ENCODE measurements at regions not wholly inside any gene's neighbourhood (a gene's known extent, or its start where the extent isn't known, plus 50 kb on each side); places are given as distances from the start of the nearest gene placed in this dataset.
"Not testable (repeated sequence)": the region's sequence is repeated elsewhere in the genome, so short reads cannot be mapped to it uniquely, and the experiment has no call there.

DNA sequence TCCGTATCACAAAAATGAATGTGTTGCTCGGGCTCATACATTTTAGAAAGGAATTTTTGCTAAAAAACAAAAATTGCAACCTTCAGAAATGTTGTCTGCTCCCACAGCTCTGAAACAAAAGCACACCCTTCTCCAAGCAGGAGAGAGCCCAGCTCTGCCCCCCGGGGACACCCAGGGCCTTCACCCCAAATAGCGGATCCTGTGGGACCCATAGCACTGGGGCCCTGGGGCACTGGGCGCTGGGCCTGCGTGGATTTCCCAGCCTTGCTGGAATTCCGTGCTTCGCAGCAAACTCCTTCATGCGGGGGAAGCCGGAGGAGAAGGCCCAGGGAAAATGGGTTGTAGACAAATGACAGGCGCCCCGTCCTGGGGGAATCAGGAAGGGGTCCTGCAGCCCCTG is 50.5 kb upstream of the SFSWAP start:
- TF ChIP-seq, protein P1, sequence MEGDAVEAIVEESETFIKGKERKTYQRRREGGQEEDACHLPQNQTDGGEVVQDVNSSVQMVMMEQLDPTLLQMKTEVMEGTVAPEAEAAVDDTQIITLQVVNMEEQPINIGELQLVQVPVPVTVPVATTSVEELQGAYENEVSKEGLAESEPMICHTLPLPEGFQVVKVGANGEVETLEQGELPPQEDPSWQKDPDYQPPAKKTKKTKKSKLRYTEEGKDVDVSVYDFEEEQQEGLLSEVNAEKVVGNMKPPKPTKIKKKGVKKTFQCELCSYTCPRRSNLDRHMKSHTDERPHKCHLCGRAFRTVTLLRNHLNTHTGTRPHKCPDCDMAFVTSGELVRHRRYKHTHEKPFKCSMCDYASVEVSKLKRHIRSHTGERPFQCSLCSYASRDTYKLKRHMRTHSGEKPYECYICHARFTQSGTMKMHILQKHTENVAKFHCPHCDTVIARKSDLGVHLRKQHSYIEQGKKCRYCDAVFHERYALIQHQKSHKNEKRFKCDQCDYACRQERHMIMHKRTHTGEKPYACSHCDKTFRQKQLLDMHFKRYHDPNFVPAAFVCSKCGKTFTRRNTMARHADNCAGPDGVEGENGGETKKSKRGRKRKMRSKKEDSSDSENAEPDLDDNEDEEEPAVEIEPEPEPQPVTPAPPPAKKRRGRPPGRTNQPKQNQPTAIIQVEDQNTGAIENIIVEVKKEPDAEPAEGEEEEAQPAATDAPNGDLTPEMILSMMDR (IDR thresholded peaks at IDR 0.05; ENCODE audit: low read length), result not testable (repeated sequence)
- not testable (repeated sequence) for TF ChIP-seq EZH2 (IDR thresholded peaks at IDR 0.05; ENCODE audit: borderline replicate concordance, low read length)

Data from OCI-LY1 (cell line).